DMS53 (cell line): ENCODE measurements at regions not wholly inside any gene's neighbourhood (a gene's known extent, or its start where the extent isn't known, plus 50 kb on each side); places are given as distances from the start of the nearest gene placed in this dataset.

Source experiments
- DNase-seq: peaks from one replicate; lab custom pipeline; 2025; lab: John Stamatoyannopoulos, UW

GRCh38 chr21:40985370-40985769 lies 138.4 kb upstream of the DSCAM start:
- DNase-seq, result no peak

GRCh38 chr21:40990366-40990765 lies 143.4 kb upstream of the DSCAM start:
- DNase-seq, result no peak

GRCh38 chr21:40997831-40998230 lies 150.9 kb upstream of the DSCAM start:
- no peak for DNase-seq

- DNase-seq, result no peak
Observed at GRCh38 chr21:41000838-41001237, 153.9 kb upstream of the DSCAM start.

GRCh38 chr21:41006636-41007035 lies 159.7 kb upstream of the DSCAM start:
- DNase-seq, result no peak

- DNase-seq, result no peak
Observed at GRCh38 chr21:41008351-41008750, 159.6 kb upstream of the BACE2 start.

- no peak for DNase-seq
Observed at GRCh38 chr21:41008974-41009373, 159.0 kb upstream of the BACE2 start.

- peak; percentile 17 for DNase-seq
Observed at GRCh38 chr21:41009398-41010100, 158.4 kb upstream of the BACE2 start.

- DNase-seq, result no peak
Observed at GRCh38 chr21:41010101-41010435, 157.9 kb upstream of the BACE2 start.

- DNase-seq, result no peak
Observed at GRCh38 chr21:41011098-41011731, 156.7 kb upstream of the BACE2 start.

GRCh38 chr21:41011951-41012366 lies 156.0 kb upstream of the BACE2 start:
- no peak for DNase-seq

GRCh38 chr21:41012425-41012824 lies 155.5 kb upstream of the BACE2 start:
- no peak for DNase-seq

- peak; percentile 58 for DNase-seq
Observed at GRCh38 chr21:41016472-41016871, 151.5 kb upstream of the BACE2 start.

- DNase-seq, result no peak
Observed at GRCh38 chr21:41018431-41018830, 149.5 kb upstream of the BACE2 start.

- no peak for DNase-seq
Observed at GRCh38 chr21:41023936-41024335, 144.0 kb upstream of the BACE2 start.

GRCh38 chr21:41024341-41024740 lies 143.6 kb upstream of the BACE2 start:
- no peak for DNase-seq

- DNase-seq, result peak; percentile 75
Observed at GRCh38 chr21:41024746-41025254, 143.2 kb upstream of the BACE2 start.

GRCh38 chr21:41029571-41029970 lies 138.4 kb upstream of the BACE2 start:
- DNase-seq, result peak; percentile 32

GRCh38 chr21:41031701-41032220 lies 136.2 kb upstream of the BACE2 start:
- no peak for DNase-seq

- no peak for DNase-seq
Observed at GRCh38 chr21:41032541-41032940, 135.4 kb upstream of the BACE2 start.

GRCh38 chr21:41037212-41037611 lies 130.7 kb upstream of the BACE2 start:
- DNase-seq, result no peak

- no peak for DNase-seq
Observed at GRCh38 chr21:41037936-41038335, 130.0 kb upstream of the BACE2 start.

GRCh38 chr21:41043014-41043413 lies 124.9 kb upstream of the BACE2 start:
- DNase-seq, result peak; percentile 45
